Lower leg skin (tissue), 4 donors: ENCODE measurements at regions not wholly inside any gene's neighbourhood (a gene's known extent, or its start where the extent isn't known, plus 50 kb on each side); places are given as distances from the start of the nearest gene placed in this dataset.

Experiments used
- DNase-seq, 2 donors: peaks; one replicate each; pipeline ENCODE4 v3.0.0-alpha.2; 2019; ENCODE audit warnings: low spot score in 2 of 2
- H3K4me3 ChIP-seq: fragments of 200-600 bp; sonication (generic); 2 replicates; pipeline ENCODE4 v1.5.1; 2017; ENCODE audit warnings: mild to moderate bottlenecking, low read depth; ENCODE audit not compliant: poor library complexity, severe bottlenecking
- POLR2A ChIP-seq, 2 donors: fragments of 450-650 bp; IDR thresholded peaks; one replicate each; pipeline ENCODE4 v1.6.1; 2016 to 2017; ENCODE audit warnings: antibody characterized with exemption in 2 of 2, mild to moderate bottlenecking in 1 of 2, moderate library complexity in 1 of 2
- WGBS, 2 donors: methylation state at CpG; one replicate each; pipeline ENCODE4 v1.1.5; 2018; 5-methylcytosine and 5-hydroxymethylcytosine counted together
- intact Hi-C: fragments of 100-400 bp; cut with DNase I; formaldehyde crosslinking; loops from one replicate; pipeline ENCODE4 v1.15.0; 2023; ENCODE audit warnings: low total_unique reads
- TF ChIP-seq, protein P1 (sequence below), 3 donors: fragments of 450-650 bp; IDR thresholded peaks; one replicate each; pipeline ENCODE4 v1.5.1; 2016; ENCODE audit warnings: antibody characterized with exemption in 3 of 3, mild to moderate bottlenecking in 3 of 3, moderate library complexity in 2 of 3

DNA sequence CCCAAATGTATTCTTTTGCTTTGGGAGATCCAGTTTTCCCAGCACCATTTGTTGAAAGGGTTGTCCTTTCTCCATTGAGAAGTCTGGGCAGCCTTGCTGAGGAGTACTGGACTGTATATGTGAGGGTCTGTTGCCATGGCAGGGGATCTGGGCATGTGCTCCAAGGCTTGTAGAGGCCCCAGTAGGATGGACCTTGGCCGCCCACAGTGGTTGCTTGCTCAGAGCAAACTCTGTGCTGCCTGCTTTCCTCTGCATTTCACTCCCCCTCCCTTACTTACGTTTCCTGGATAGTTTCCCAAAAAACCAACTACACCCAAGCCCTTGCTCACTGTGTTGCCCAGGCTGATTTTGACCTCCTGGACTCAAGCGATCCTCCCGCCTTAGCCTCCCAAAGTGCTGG, 97.2 kb upstream of the PRR23E start:
- intact Hi-C loops: no loop called here
- TF ChIP-seq, protein P1, sequence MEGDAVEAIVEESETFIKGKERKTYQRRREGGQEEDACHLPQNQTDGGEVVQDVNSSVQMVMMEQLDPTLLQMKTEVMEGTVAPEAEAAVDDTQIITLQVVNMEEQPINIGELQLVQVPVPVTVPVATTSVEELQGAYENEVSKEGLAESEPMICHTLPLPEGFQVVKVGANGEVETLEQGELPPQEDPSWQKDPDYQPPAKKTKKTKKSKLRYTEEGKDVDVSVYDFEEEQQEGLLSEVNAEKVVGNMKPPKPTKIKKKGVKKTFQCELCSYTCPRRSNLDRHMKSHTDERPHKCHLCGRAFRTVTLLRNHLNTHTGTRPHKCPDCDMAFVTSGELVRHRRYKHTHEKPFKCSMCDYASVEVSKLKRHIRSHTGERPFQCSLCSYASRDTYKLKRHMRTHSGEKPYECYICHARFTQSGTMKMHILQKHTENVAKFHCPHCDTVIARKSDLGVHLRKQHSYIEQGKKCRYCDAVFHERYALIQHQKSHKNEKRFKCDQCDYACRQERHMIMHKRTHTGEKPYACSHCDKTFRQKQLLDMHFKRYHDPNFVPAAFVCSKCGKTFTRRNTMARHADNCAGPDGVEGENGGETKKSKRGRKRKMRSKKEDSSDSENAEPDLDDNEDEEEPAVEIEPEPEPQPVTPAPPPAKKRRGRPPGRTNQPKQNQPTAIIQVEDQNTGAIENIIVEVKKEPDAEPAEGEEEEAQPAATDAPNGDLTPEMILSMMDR (IDR thresholded peaks at IDR 0.05): no peak
- no peak for DNase-seq
- H3K4me3 ChIP-seq: no peak overlapping the region
- 69 to 92% methylated on average over 4 of the region's 4 CpGs for WGBS, 2 donors

DNA sequence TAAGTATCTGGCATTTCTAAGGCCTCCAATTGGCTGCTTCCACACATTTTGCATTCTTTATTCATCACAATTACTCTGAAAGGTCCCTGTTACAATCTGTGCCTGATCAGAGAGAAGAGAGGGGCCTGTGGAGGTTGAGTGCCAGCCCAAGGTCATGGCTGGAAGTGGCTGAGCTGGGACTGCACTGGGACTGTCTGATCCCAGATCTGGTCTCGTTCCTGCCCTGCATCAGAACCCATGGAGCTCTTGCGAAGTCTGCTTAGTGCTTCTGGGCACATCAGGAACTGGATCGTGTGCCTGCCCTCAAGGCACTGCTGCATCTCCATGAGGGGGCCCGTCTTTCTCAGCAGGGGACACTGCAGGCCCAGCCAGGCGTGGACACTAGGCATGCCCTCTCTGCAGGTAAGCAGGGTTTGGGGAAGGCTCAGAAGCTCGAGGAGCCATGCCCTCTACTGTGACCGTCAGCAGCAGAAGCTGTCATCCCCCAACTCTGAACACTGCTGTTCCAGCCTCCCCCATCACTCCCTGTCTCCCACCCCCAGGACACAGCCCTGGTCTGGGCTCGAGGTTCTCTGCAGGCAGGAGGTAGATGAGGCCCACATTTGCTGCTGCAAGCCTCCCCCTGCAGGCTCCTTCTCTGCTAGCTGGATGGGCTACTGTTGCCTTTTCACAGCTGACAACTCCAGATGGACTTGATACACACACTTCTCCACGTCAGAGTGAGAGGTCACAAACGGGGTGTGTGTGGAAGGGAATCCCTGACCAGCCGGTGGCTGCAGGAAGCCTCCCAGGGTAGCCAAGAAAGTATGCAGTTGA, 96.5 kb upstream of the PRR23E start:
- TF ChIP-seq, protein P1 (IDR thresholded peaks at IDR 0.05): no peak
- no peak overlapping the region for H3K4me3 ChIP-seq
- intact Hi-C loops: no loop called here
- WGBS, 2 donors: 66 to 70% methylated on average over 9 to 11 of the region's 11 CpGs
- DNase-seq: no peak

DNA sequence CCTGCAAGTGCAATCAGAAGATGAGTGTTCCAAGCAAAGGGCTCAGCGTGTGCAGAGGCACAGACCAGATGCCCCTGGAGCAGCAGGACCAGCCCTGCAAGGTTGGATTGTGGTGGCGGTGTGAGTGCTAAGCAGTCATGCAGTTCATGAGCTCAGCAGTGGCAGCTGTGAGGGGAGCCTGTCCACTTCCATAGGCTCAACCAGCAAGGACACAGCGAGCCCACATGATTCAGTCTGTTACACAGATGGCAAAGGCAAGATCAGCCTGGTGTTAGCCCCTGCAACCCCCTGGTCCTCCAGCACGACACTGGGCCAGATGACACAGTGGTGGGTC, 95.9 kb upstream of the PRR23E start:
- intact Hi-C loops: no loop called here
- 84 to 91% methylated on average over 4 of the region's 4 CpGs for WGBS, 2 donors
- H3K4me3 ChIP-seq: no peak overlapping the region
- DNase-seq: no peak
- no peak for TF ChIP-seq POLR2A (IDR thresholded peaks at IDR 0.05)
- TF ChIP-seq, protein P1 (IDR thresholded peaks at IDR 0.05): no peak

DNA sequence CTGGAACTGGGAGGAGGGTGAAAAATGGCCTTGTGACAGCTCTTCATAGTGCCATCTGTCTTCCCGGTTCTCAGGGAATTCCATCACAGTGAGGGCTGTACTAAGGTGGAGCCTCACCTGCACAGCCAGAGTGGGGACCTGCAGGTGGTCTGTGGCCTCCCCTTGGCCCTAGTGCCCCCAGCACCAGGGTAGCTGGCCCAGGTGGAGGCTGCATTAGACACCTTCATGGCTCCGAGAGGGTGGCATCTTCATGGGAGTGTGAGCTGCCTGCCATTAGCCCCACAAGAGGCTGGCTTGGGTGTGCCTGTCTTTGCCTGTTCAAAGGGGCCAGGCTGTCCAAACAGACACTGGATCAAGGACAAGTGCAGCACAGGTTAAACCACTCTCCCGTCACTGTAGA, 95.5 kb upstream of the PRR23E start:
- no peak overlapping the region for H3K4me3 ChIP-seq
- WGBS, 2 donors: 75 to 83% methylated on average over 3 of the region's 3 CpGs
- intact Hi-C loops: no loop called here
- TF ChIP-seq, protein P1 (IDR thresholded peaks at IDR 0.05): no peak
- TF ChIP-seq POLR2A (IDR thresholded peaks at IDR 0.05): no peak
- no peak for DNase-seq

DNA sequence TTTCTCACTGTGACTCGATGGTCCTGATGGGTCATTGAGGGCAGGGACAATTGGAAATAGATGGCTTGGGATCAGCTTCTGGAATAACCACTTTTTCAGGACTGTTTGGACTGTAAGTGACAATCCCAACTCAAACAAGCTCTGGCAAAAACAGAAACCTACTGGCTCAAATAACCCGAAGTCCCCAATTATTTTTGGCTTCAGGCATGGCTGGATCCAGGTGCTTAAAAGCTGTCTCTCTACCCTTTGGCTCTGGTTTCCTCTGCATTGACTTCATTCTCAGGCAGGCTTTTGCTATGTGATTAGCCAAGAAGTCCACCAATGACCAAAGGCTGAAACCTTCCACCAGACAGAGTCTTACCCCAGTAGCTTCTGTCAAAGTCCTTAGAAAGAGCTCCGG, 92.9 kb upstream of the PRR23E start:
- no peak for TF ChIP-seq POLR2A (IDR thresholded peaks at IDR 0.05)
- TF ChIP-seq, protein P1 (IDR thresholded peaks at IDR 0.05): no peak
- no peak for DNase-seq
- no peak overlapping the region for H3K4me3 ChIP-seq
- intact Hi-C loops: no loop called here
- 84 to 87% methylated on average over 3 of the region's 3 CpGs for WGBS, 2 donors
